Colonic mucosa (tissue), 4 donors: ENCODE measurements at regions not wholly inside any gene's neighbourhood (a gene's known extent, or its start where the extent isn't known, plus 50 kb on each side); places are given as distances from the start of the nearest gene placed in this dataset.

Source experiments
- DNase-seq: peaks from one replicate; pipeline ENCODE4 v3.0.0-alpha.2; 2020
- H3K27ac ChIP-seq: fragments of 200-600 bp; one replicate; pipeline ENCODE4 v1.8.0; 2021
- H3K27me3 ChIP-seq: fragments of 200-600 bp; one replicate; pipeline ENCODE4 v1.8.0; 2021
- H3K36me3 ChIP-seq: fragments of 200-600 bp; one replicate; pipeline ENCODE4 v1.8.0; 2021
- H3K4me1 ChIP-seq: fragments of 200-600 bp; one replicate; pipeline ENCODE4 v1.8.0; 2021; ENCODE audit warnings: mild to moderate bottlenecking
- H3K4me3 ChIP-seq: fragments of 200-600 bp; one replicate; pipeline ENCODE4 v1.8.0; 2021
- H3K9ac ChIP-seq, 2 donors: one replicate each; pipeline ENCODE4 v1.7.0; 2013; ENCODE audit warnings: control low read depth in 2 of 2, low read depth in 2 of 2, low read length in 2 of 2
- H3K9me3 ChIP-seq: fragments of 200-600 bp; one replicate; pipeline ENCODE4 v1.8.0; 2021
- CTCF ChIP-seq: fragments of 200-600 bp; IDR thresholded peaks from one replicate; pipeline ENCODE4 v1.8.0; 2022; ENCODE audit warnings: antibody characterized with exemption, mild to moderate bottlenecking
- intact Hi-C: fragments of 100-400 bp; cut with DNase I; formaldehyde crosslinking; loops from one replicate; pipeline ENCODE4 v1.14.1; 2022
- donor health status: healthy.
- donor health status: DM: no; HTN: no; CAD: no.
- donor health status: DM: no; HTN: no; CAD: no.

GRCh38 chr2:187834787-187835186, 280.6 kb upstream of the TFPI start:
- intact Hi-C loops = no loop called here

DNA sequence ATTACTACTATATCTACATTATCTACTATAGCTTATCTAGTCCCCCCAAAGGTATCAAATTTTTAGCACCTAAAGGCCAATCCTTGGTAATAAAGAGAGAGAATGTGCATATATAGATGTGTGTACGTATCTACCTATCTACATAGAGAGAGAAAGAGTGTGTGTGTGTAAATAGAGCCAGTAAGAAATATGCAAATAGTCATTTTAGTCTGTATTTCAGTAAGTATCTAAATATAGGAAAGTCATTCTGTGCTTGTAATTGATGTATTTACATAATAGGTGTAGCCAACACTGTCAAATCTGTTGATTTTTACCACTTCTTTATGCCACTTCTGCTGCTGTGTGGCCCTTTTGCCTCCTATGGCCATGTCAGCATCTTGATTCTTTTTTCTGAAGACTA, 284.5 kb upstream of the TFPI start:
- H3K4me3 ChIP-seq = no peak overlapping the region

More at GRCh38 chr2:187834787-187835186, 280.6 kb upstream of the TFPI start:
- no peak for TF ChIP-seq CTCF
- no peaks in the 10 kb centered on the region for H3K27me3 ChIP-seq
- no peaks in the 10 kb centered on the region for H3K4me1 ChIP-seq
- no peak for DNase-seq
- no peaks in the 10 kb centered on the region for H3K36me3 ChIP-seq
- no peak overlapping the region for H3K27ac ChIP-seq
- no peak overlapping the region for H3K4me3 ChIP-seq
- H3K9me3 ChIP-seq = no peaks in the 10 kb centered on the region
- no peak overlapping the region for H3K9ac ChIP-seq

DNA sequence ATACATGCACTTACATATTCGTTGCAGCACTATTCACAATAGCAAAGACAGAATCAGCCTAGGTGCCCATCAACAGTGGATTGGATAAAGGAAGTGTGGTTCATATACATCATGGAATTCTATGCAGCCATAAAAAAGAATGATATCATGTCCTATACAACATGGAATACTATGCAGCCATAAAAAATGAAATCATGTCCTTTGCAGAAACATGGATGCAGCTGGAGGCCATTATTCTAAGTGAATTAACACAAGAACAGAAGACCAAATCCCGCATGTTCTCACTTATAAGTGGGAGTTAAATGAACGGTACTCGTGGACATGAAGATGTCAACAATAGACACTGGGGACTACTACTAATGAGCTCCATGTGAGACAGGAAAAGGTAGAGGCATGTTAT, 288.1 kb upstream of the TFPI start:
- no peak overlapping the region for H3K27ac ChIP-seq
- no peaks in the 10 kb centered on the region for H3K27me3 ChIP-seq
- H3K4me1 ChIP-seq = no peaks in the 10 kb centered on the region
- no peak overlapping the region for H3K9ac ChIP-seq
- intact Hi-C loops = loop anchor here (5.0 kb wide), 2 partner anchors 260 to 345 kb away; no protein-coding TSS in a partner anchor
- no peaks in the 10 kb centered on the region for H3K36me3 ChIP-seq
- H3K4me3 ChIP-seq = no peak overlapping the region
- DNase-seq = no peak
- TF ChIP-seq CTCF = no peak
- no peaks in the 10 kb centered on the region for H3K9me3 ChIP-seq

More for the DNA sequence above, 284.5 kb upstream of the TFPI start:
- Histone ChIP-seq H3K4me1 (no peaks in the 10 kb centered on the region), H3K27me3 (no peaks in the 10 kb centered on the region), H3K9ac (no peak overlapping the region), H3K9me3 (no peaks in the 10 kb centered on the region), H3K36me3 (no peaks in the 10 kb centered on the region), H3K27ac (no peak overlapping the region)
- intact Hi-C loops = no loop called here
- DNase-seq = no peak
- no peak for TF ChIP-seq CTCF

DNA sequence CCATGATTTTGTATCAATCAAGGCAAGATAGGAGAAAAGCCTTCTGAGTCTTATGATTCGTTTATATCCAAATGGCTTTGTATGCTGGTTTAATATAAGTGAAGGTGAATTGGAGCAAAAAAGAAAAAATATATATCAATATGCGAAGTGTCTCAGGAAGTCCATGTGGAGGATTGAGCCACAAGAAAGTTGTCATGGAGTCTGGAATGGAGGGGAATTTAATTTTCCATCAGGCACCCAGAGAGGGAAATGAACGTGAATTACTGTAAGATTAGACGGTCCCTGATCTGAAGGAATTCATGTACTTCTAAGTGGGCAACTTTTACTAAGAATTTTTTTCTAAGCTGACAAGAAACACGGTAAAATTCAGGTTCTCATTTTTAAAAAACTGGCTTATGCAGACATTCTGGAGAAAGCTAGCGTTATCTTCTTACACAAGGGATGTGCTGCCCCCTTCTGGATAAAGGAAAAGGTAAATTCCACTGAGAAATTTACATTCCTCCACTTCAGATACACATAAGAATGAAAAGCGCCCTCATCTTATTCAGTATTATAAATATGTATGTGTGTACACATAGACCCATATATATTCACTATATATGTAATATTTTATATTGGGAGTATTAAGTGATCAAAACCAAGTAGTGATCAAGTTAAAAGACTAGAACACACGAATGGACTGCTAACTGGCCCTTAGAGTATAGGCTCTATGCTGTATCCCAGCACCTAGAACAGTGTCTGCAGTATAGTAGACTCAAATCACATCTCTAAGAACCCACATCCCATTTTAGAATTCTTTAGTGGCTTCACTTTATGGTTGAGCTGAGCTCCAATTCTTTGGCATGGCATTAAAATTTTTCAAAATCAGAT, 289.0 kb upstream of the TFPI start:
- Histone ChIP-seq H3K9ac (no peak overlapping the region), H3K9me3 (no peaks in the 10 kb centered on the region), H3K27me3 (no peaks in the 10 kb centered on the region), H3K4me3 (no peak overlapping the region), H3K4me1 (no peaks in the 10 kb centered on the region), H3K36me3 (no peaks in the 10 kb centered on the region), H3K27ac (no peak overlapping the region)
- intact Hi-C loops = loop anchor here (5.0 kb wide), 2 partner anchors 261 to 346 kb away; no protein-coding TSS in a partner anchor
- peak; percentile 42 for TF ChIP-seq CTCF
- no peak for DNase-seq

GRCh38 chr2:187847245-187848208, 293.3 kb upstream of the TFPI start:
- Histone ChIP-seq H3K9me3 (no peaks in the 10 kb centered on the region), H3K27ac (no peak overlapping the region), H3K4me1 (no peaks in the 10 kb centered on the region), H3K27me3 (no peaks in the 10 kb centered on the region), H3K4me3 (no peak overlapping the region), H3K9ac (no peak overlapping the region), H3K36me3 (no peaks in the 10 kb centered on the region)
- no peak for DNase-seq
- no peak for TF ChIP-seq CTCF
- intact Hi-C loops = no loop called here
